ENCODE measurements at regions not wholly inside any gene's neighbourhood (a gene's known extent, or its start where the extent isn't known, plus 50 kb on each side); places are given as distances from the start of the nearest gene placed in this dataset.
"Not testable (repeated sequence)": the region's sequence is repeated elsewhere in the genome, so short reads cannot be mapped to it uniquely, and the experiment has no call there.

GRCh38 chr18:21980744-21981143, 188.6 kb upstream of the GATA6 start:
- Histone ChIP-seq H4K20me1 (ENCODE audit: control insufficient read depth, insufficient read depth) (no peaks in the 10 kb centered on the region), H3K79me2 (ENCODE audit: control insufficient read depth, insufficient read depth, low read length) (no peaks in the 10 kb centered on the region), H3K9ac (ENCODE audit: control insufficient read depth, insufficient read depth, low read length) (no peak overlapping the region), H3K4me3 (no peak overlapping the region), H3K27me3 (replicated peaks in 1 of 2; ENCODE audit: control insufficient read depth in 2 of 2, insufficient read depth in 2 of 2, low read length in 1 of 2) (no peaks in the 10 kb centered on the region), H3K27ac (ENCODE audit: control insufficient read depth, insufficient read depth) (no peak overlapping the region), H2AFZ (ENCODE audit: control insufficient read depth, low read depth, low read length) (no peak overlapping the region), H3K36me3 (ENCODE audit: control insufficient read depth in 2 of 2, insufficient read depth in 2 of 2, low read length in 1 of 2) (no peaks in the 10 kb centered on the region), H3K4me2 (ENCODE audit: control insufficient read depth, insufficient read depth) (no peak overlapping the region), H3K4me1 (ENCODE audit: control insufficient read depth, insufficient read depth, low read length) (no peaks in the 10 kb centered on the region), H3K9me3 (replicated peaks; ENCODE audit: control insufficient read depth, insufficient read depth, low read length) (no peaks in the 10 kb centered on the region)
- WGBS (ENCODE audit: insufficient coverage, insufficient replicate concordance, low lambda C conversion rate, missing lambda C conversion rate), result 36% methylated on average over 5 of the region's 5 CpGs
- no TSS peak for BruUV-seq (replicated peaks)
- in situ Hi-C loops (cut with MboI) (loop anchor here (10.0 kb wide), 1 partner anchor 64 kb away; no protein-coding TSS in a partner anchor), intact Hi-C loops (cut with micrococcal nuclease; ENCODE audit: unreplicated experiment) (loop anchor here (10.0 kb wide), 1 partner anchor 64 kb away; no protein-coding TSS in a partner anchor)
- POLR2A ChIA-PET, result no interaction called here
- RAD21 ChIA-PET (ENCODE audit: unreplicated experiment), result no interaction called here
- ATAC-seq (no peak), FAIRE-seq (no peak), DNase-seq (ENCODE audit: low read depth, low spot score) (no peak)
- TF ChIP-seq ZNF217 (IDR thresholded peaks at IDR 0.05) (no peak), CBFB (IDR thresholded peaks at IDR 0.05; ENCODE audit: low read depth) (no peak), CTCF (IDR thresholded peaks at IDR 0.05 in 2 of 3, conservative IDR thresholded peaks at IDR 0.05 in 1 of 3; ENCODE audit: control insufficient read depth in 2 of 3, extremely low read depth in 1 of 3, insufficient read depth in 1 of 3, low read depth in 3 of 3, low read length in 3 of 3) (no peak), TBL1XR1 (IDR thresholded peaks at IDR 0.05; ENCODE audit: low read depth, low read length) (no peak), FOS (IDR thresholded peaks at IDR 0.05; ENCODE audit: borderline replicate concordance, extremely low read depth, insufficient read length) (no peak), FOXK2 (IDR thresholded peaks at IDR 0.05) (no peak), HDGF (IDR thresholded peaks at IDR 0.05) (no peak), MEF2A (IDR thresholded peaks at IDR 0.05; ENCODE audit: insufficient read depth, low read depth, low read length) (no peak), TCF12 (IDR thresholded peaks at IDR 0.05; ENCODE audit: low read depth, low read length) (no peak), BCLAF1 (IDR thresholded peaks at IDR 0.05) (no peak), MTA3 (IDR thresholded peaks at IDR 0.05; ENCODE audit: borderline replicate concordance, low read length) (no peak), TARDBP (IDR thresholded peaks at IDR 0.05; ENCODE audit: borderline replicate concordance) (no peak), CREB1 (IDR thresholded peaks at IDR 0.05; ENCODE audit: low read depth) (no peak)
- SMC1A ChIA-PET (ENCODE audit: uncharacterized antibody, unreplicated experiment), result no interaction called here
- CTCF ChIA-PET, result interaction anchor here (1.4 kb wide), 1 partner anchor 15 kb away, joined by 3 read pairs; no protein-coding TSS in a partner anchor

- not testable (repeated sequence) for BruUV-seq (replicated peaks)
Measured at GRCh38 chr18:21981489-21981888, 187.9 kb upstream of the GATA6 start.

More at GRCh38 chr18:21981489-21981888, 187.9 kb upstream of the GATA6 start:
- WGBS (ENCODE audit: insufficient coverage, insufficient replicate concordance, low lambda C conversion rate, missing lambda C conversion rate), result 76% methylated on average over 11 of the region's 11 CpGs
- ATAC-seq; H3K4me1 ChIP-seq (ENCODE audit: control insufficient read depth, insufficient read depth, low read length); H3K36me3 ChIP-seq (ENCODE audit: control insufficient read depth in 2 of 2, insufficient read depth in 2 of 2, low read length in 1 of 2); H3K79me2 ChIP-seq (ENCODE audit: control insufficient read depth, insufficient read depth, low read length); H3K27ac ChIP-seq (ENCODE audit: control insufficient read depth, insufficient read depth); RAD21 ChIA-PET (ENCODE audit: unreplicated experiment); SMC1A ChIA-PET (ENCODE audit: uncharacterized antibody, unreplicated experiment); H2AFZ ChIP-seq (ENCODE audit: control insufficient read depth, low read depth, low read length); FAIRE-seq; H3K4me3 ChIP-seq; DNase-seq (ENCODE audit: low read depth, low spot score); H3K9ac ChIP-seq (ENCODE audit: control insufficient read depth, insufficient read depth, low read length); POLR2A ChIA-PET; H4K20me1 ChIP-seq (ENCODE audit: control insufficient read depth, insufficient read depth); H3K9me3 ChIP-seq (replicated peaks; ENCODE audit: control insufficient read depth, insufficient read depth, low read length); H3K4me2 ChIP-seq (ENCODE audit: control insufficient read depth, insufficient read depth); H3K27me3 ChIP-seq (replicated peaks in 1 of 2; ENCODE audit: control insufficient read depth in 2 of 2, insufficient read depth in 2 of 2, low read length in 1 of 2): not testable (repeated sequence)
- in situ Hi-C loops (cut with MboI) (loop anchor here (10.0 kb wide), 1 partner anchor 63 kb away; no protein-coding TSS in a partner anchor), intact Hi-C loops (cut with micrococcal nuclease; ENCODE audit: unreplicated experiment) (loop anchor here (10.0 kb wide), 1 partner anchor 63 kb away; no protein-coding TSS in a partner anchor)
- CTCF ChIA-PET, result interaction anchor here (1.4 kb wide), 1 partner anchor 15 kb away, joined by 3 read pairs; no protein-coding TSS in a partner anchor
